GM19452 (cell line): ENCODE measurements at regions not wholly inside any gene's neighbourhood (a gene's known extent, or its start where the extent isn't known, plus 50 kb on each side); places are given as distances from the start of the nearest gene placed in this dataset.
"Not testable (repeated sequence)": the region's sequence is repeated elsewhere in the genome, so short reads cannot be mapped to it uniquely, and the experiment has no call there.

ENCODE experiments used
- ATAC-seq: cut with Tn5 transposase; IDR thresholded peaks from one replicate; pipeline ENCODE4 v1.9.1; 2021; ENCODE audit not compliant: unreplicated experiment

DNA sequence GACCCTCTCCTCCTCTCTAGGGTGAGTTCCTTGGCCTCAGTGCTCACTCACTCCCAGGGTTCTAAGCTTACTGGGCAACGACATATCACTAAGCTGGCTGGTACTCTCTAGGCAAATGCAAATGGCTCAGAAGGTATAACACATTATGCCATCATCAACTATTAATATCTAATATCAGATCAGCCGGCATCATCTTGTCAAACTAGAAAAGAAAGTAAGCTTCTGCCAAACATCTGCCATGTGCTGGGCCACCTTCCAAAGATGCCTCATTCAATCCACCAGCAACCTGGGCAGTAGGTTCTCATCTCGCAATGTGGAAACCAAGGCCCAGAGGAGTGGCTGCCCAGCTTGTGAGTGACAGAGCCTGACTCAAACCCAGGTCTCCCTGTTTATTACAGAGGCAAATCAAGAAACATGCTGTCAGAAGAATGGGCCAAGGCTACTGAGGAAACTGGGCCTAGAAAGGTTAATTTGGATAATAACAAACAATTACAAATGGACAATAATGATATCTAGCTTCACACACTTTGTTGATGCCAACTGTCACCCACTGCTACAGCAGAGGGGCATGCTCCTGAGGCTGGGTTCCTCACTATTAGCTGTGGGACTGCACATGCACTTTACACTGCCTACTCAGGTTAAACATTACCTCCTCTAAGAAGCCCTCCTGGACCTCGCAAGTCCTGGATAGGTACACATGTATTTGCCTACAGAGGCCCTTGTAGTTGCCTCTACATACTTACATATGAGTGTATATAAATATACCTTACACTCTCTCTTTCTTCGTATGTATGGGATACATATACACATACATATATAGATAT lies 183.3 kb upstream of the JUN start:
- no peak for ATAC-seq

DNA sequence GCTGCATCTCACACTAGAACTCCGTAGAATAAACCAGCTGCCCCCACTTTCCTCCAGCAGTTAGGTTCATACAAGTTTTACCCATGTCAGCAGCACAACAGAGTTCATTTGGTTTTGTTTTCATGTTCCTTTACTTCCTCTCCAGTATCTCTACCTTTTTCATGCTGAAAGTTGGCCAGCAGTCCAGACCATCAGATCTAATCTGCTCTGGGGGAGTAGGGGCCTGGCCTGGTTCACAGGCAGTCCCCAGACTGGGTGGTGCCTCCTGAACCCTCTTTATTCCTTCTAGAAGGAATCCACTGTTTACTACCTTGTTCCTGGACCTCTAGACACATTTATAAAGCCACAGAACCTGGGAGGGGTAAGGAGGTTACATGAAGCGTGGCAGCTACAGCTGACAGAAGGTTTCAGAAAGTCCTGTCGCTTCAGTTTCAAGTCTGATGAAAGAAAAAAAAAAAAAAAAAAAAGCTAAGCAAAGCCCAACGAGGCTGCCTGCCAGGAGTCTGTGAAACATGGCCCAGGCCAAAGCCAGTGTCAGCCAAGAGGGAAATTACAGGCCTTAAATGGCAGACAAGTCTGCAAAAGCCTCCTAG lies 184.6 kb upstream of the JUN start:
- ATAC-seq = peak; percentile 87

DNA sequence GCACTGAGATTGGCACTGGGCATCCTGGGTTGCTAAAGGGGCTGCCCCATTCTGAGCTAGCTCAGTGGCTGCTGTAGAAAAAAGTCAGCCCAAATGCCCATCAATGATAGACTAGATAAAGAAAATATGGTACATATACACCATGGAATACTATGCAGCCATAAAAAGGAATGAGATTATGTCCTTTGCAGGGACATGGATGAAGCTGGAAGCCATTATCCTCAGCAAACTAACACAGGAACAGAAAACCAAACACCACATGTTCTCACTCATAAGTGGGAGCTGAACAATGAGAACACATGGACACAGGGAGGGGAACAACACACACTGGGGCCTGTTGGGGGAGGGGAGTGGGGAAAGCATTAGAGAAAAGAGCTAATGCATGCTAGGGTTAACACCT lies 185.3 kb upstream of the JUN start:
- not testable (repeated sequence) for ATAC-seq

DNA sequence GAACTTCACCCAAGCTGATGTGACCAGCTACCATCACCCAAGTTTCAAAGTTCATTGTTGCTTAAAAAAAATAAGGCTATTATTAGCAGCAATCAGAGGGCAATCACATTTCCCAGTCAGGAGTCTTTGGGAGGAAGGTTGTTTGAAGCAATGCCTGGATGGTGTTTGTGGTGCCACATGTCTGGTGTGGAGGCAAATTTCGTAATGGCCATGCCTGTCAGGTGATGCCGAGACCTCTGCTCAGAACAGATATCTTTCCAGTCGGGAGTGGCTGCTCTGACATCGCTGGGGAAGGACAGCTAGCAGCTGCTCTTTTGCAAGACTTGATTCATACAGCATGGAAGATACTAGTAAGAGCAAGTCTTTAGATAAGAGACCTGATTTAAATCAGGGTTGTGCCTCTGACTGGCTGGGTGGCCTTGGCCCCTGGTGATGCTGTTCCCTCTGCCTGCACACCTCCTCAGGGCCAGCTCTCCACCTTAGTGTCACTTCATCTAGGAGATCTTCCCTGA lies 187.8 kb upstream of the JUN start:
- ATAC-seq = no peak

DNA sequence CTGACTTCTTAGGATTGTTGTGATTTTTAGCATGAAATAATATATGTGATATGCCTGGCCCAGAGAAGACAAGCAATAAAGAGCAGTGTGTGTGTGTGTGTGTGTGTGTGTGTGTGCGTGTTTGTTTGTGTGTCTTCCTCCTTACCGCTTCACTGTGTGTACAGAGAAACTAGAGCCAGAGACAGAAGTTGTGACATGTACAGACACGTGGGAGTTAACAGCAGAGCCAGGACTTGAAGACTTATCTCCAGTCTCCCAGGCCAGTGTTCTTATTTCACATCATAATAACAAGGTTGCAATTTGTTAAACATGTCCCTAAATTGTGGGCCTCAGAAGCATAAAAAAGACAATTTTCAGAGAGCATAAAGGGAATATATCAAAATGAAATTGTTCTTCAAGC lies 192.0 kb upstream of the JUN start:
- no peak for ATAC-seq

DNA sequence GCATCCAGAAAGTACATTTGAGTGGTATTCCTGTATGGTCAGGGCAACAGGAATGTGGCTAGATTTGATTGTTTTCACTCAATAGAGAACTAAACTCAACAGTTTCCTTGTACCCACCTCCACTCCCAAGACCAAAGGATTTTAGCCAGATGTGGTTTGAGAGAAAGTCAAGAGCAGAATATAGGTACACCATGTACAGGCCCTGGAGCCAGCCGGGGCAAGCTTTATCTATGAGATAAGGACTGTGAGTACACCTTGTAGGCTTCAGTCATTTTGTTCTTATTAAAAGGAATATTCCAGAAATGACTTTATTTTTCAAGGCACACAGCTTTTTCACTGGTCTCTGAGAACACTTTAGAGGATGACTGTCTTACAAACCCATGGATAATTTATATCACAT lies 192.4 kb upstream of the JUN start:
- ATAC-seq = no peak

DNA sequence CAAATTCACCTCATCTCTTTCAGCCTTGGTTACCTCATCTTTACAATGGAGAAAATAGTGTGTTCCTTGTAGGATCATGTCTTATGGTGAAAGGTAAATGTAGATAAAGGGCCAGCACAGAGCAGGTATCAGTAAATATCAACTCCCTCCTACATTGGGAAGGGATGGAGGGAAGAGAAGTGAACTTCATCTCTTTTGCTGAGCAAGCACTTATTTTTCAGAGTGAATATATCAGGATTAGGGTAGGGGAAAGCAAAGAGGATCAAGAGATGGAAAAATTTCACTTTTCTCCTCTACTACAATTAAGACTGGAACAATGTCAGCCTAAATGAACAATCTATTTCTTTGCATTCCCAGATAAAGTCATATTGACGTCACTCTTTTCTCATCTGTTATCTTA lies 193.8 kb upstream of the JUN start:
- ATAC-seq = no peak

DNA sequence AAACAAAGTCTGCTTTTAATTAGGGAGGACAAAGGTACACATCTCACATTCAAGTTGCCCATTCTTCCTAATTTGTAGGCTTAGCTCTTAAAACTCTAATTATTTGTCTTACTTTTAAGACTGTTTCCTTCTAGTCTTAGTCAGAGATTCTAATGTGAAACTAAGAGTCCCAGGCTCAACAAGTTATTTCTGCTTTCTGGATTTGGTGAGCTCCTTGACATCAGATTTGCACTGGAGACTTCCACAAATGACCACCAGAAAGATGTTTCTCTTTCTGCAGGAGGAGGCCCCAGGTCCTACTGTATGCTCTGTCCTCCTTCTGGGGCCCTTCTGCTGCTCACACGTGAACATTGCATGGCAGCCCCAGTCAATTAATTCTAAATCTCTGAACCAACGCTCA lies 194.2 kb upstream of the JUN start:
- no peak for ATAC-seq

DNA sequence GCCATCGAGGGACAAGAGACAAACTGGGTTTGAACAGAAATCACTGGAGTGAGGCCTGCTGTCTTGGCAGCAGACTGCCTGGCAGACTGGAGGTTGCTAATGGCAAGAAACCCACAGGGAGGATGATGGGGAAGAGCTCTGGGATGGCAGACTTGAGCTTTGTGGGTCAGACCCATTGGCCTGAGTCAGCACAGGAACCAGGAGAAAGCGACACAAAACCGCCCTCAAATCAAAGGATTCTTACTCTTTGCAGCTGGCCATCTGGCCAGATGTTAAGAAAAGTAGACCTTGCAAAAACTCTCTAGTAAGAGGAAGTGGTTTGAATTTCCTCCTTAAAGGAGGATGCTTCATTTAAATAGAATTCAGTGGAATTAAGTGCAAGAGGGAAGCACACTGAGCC lies 195.2 kb upstream of the JUN start:
- no peak for ATAC-seq

DNA sequence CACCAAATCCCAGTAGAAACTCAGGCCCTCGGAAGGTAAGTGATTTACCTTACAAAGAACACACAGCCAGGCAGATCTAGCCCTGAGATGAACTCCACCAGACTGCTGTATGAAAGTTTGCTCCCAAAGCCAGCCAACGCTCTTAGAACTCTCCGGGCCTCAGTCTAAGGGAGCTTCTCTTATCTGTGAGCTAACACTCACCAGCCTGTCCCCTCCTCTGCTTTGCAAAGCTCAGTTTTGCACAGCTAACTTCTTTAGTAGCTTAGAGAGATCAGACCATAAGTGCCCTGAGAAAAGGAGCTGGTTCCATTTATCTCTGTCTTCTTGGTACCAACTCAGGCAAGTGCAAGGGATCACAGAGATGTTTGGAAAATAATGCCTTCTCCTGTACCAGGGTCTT lies 195.8 kb upstream of the JUN start:
- ATAC-seq = no peak

DNA sequence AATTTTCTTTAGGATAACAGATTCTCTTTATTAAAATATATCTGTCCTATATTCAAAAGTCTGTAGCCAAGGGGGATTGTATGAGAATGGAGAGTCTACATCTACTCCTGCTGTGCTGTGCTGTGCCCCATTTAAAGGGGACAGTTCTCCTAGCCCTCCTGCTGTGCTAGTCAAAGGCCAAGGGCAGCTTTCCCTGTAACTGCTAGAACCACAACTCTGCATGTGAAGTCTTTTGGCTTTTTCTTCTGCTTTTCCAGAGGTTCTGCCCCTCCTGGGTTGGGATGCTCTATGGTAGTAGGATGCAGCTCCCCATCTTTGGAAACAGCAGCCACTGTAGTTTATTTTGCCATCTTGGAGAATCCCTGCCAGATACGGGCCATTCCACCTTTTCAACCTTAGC lies 197.5 kb upstream of the JUN start:
- no peak for ATAC-seq

DNA sequence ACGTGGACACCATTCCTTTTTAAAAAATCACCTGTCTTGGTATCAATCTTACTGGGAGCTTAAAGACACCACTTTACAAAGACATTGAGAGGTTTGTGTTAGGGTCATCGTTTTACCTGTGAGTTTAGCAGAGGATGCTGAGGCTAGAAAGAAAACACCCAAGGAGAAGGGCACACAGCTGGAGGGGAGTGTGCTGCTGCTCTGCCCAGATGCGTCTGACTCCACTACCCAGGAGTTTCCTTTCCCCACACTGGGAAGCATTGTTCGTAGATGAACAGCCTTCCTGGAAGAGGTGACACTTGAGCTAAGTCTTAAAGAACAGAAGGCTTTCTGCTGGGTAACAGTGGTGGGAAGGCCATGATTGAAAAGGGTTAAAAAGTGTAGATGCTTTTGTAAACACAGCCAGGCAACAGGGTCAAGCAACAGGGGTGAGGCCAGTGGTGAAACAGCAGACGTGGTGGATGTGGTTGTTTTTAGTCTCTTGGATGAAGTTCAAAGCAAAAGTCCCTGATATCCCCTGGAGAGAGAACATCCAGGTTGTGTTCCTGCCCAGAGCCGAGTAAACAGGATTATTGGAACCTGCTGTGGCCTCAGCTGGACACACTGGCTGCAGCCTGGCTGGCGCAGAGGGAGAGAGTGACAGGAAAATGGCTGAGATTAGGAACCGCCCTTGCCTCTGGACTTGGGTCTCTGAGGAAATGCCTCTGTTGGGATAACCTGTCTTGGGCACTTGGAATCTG lies 198.6 kb upstream of the JUN start:
- no peak for ATAC-seq

DNA sequence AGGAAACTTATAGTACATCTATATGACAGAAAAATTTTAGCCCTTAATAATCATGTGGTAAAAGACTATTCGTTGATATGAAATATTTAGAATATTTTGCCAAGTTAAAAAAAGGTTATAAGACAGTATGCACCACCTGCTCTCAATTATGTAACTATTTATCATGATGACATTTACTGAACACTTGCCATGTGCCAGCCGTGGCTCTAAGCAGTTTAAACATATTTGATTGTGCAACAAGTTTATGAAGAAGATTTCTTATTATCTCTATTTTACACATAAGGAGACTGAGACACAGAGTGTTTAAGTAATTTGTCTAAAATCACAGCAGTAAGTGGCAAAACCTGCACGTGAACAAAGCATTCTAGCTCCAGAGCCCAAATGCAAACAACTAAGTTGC lies 199.3 kb upstream of the JUN start:
- ATAC-seq = no peak

DNA sequence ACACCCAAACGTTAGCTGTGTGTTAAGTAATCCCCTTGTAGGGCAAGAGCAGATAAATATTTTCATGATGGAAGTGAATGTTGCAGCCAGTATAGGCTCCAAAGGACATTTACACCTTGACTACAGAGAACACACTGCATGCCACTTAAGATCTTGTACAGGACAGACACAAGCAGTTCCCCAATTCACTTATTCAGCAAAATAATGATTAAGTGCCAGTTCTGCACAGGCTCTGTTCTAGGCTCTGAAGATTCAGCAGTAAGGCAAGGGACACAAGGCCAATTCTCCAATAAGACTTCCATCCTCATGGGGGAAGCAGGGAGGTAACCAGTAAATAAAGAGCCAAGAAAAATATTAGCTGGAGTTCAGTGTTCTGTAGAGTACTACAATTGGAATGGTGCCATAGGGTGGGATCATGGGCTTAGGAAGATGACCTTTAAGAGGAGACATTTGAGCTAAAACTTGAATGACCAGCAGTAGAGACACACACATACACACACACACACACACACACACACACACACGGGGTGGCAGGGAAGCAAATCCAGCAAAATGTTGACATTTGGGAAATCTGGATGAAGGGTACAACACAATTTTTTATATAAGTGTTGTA lies 199.9 kb upstream of the JUN start:
- no peak for ATAC-seq

DNA sequence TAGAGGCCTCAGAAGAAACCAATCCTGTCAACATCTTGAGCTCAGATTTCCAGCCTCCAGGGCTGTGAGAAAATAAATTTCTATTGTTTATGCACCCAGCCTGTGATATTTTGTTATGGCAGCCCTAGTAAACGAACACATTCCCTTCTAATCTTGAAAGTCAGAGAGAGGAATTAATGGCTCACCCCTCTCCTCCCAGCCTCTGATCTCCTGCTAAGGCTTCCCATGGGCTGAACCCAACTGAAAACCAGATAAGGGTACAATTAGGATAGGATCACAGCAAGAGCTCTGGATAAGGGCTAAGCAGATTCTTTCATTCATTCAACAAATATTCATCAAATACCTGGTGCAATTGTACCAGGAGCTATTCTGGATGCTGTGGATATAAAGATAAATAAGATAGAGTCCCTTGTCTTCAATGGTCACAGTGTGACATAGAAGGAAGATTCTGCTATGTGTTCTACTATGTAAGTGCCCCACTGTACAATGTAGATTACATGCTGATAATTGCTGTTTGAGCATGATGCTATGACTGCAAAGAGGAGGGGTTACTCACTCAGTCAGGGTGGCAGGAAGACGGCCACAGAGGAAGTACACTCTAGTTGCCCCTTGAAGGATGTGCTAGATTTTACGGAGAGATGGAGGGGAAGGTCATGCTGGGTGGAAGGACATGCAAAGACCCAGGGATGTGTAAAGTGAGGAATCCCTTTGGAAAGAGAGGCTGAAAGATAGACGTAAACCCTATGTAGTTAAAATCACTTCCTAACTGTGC lies 203.3 kb upstream of the JUN start:
- no peak for ATAC-seq

DNA sequence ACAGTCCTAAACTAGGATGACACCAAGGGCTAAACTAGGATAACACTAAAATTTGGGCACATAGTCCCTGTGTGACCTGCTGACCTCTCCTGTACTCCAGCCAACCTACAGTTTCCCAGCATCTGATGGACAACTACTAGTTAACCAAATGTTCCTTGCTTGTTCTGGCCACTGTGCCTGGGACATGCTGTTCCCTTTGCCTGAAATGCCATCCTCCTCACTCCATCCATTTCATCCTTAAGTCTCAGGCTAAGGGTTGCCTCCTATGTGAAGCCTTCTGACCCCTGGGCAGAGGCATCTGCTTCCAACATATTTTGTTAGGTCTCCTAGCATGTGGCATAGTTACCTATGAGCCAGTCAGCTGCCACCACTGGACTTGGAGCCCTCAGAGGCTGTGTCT lies 204.9 kb upstream of the JUN start:
- no peak for ATAC-seq

DNA sequence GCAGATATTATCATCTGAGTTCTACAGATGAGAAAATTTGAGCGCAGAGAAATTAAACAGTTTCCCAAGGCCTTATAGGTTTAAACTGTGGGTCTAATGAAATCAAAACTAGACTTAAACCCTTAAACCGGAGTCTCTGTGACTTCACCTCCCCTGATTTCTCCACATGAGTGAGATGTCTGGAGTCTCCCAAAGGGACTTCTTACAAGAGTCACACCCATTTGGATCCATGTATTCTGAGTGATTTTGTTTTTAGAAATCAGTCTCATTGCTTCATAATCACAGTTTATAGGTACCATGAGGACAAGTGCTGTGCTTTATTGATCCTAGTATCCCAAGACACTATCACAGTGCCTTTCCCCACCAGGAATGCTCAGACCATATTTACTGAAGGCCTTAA lies 206.0 kb upstream of the JUN start:
- no peak for ATAC-seq

DNA sequence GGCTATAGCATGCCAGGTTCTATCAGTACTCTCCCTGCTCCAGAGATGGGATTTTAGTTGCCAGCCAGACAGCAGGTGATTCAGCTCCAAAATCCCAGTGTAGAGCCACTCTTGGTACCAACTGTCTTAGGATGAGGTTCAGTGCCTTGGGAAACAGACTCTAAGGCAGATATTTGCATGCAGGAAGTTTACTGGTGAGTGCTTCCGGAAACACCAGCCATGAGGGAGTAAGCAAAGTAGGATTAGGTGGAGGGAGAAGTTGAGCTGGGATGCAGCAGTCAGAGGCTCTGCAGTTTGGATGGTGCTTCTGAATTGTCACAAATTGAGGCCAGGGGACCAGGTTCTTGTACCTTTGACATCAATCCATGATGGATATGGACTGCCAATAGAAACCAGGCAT lies 207.5 kb upstream of the JUN start:
- no peak for ATAC-seq

DNA sequence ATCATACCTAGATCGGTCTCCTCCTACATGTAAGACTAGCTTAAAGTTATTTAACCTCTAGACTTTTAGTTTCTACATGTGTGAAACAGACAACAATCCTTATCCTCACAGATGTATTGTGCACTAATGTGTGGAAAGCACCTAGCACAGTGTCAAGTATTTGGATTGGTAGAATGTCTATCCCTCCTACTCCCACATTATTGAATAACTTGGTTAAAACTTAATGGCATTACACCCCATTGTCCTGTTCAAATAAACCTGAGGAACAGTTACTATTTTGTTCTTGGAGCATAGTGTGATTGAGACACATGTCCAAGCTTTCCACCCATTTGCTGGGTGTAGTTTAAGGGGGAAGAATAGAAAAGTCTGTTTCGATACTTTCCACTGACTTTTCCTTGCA lies 208.8 kb upstream of the JUN start:
- no peak for ATAC-seq

DNA sequence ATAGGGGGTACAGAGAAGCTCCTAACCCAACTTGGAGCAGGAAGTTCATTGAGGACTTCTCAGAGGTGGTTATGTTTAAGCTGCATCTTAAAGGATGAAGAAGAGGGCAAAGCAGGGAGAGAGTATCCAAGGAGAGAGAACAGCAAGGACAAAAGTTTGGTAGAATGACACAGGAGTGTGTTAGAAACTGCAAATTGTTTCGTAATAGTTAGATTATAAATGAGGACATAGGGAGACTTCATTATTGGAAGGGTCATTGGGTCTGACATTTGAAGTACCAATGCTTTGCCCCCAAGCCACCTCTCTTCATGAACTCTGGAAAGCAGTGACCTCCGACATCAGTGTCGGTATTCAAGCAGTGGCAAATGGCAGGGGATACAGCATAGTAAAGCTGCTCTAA lies 209.6 kb upstream of the JUN start:
- no peak for ATAC-seq

DNA sequence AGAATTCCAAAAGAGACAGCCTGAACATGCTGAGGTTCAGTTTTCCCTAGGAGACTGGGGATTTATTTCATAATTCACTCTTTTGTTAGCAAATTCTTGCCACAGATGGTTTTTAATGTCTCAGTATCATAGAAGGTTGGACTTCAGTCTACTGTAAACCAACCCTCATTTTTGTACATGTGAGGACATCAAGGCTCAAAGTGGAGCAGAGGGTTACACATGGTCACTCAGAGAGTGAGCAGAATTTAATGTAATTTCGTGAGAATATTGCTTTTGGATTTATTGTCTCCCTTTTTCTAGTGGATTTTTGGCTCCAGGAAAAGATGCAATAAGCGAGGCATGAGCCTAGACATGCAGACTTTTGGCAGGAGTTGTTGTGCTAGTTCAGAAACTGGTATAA lies 210.8 kb upstream of the JUN start:
- ATAC-seq = no peak
